ENCODE measurements at regions not wholly inside any gene's neighbourhood (a gene's known extent, or its start where the extent isn't known, plus 50 kb on each side); places are given as distances from the start of the nearest gene placed in this dataset.

- H3K9me3 Mint-ChIP-seq, result no peaks in the 10 kb centered on the region
- intact Hi-C loops (cut with micrococcal nuclease), result no loop called here
- H3K4me3 Mint-ChIP-seq, result no peak overlapping the region
- H3K27me3 Mint-ChIP-seq (ENCODE audit: low read depth), result peaks cover 8% of the 10 kb centered on the region
- CTCF ChIA-PET, result interaction anchor here (0.6 kb wide), 1 partner anchor 405 kb away, joined by 3 read pairs; no protein-coding TSS in a partner anchor
- no peak for DNase-seq
- peaks cover 2% of the 10 kb centered on the region for H3K4me1 Mint-ChIP-seq (ENCODE audit: low read depth)
- H3K36me3 Mint-ChIP-seq (ENCODE audit: low read depth), result no peaks in the 10 kb centered on the region
- H3K27ac Mint-ChIP-seq, result no peak overlapping the region
Measured at GRCh38 chr11:45365961-45366618, 79.9 kb upstream of the SYT13 start.

GRCh38 chr11:45362636-45363035, 76.5 kb upstream of the SYT13 start:
- CTCF ChIA-PET, result interaction anchor here (0.7 to 2.3 kb wide), 2 partner anchors 8 to 386 kb away, joined by 7 to 8 read pairs; no protein-coding TSS in a partner anchor
- Mint-ChIP-seq H3K27ac (no peak overlapping the region), H3K27me3 (ENCODE audit: low read depth) (no peaks in the 10 kb centered on the region), H3K9me3 (no peaks in the 10 kb centered on the region), H3K4me1 (ENCODE audit: low read depth) (no peaks in the 10 kb centered on the region), H3K4me3 (no peak overlapping the region), H3K36me3 (ENCODE audit: low read depth) (no peaks in the 10 kb centered on the region)
- intact Hi-C loops (cut with micrococcal nuclease), result no loop called here
- DNase-seq, result no peak

GRCh38 chr11:45361551-45361950, 75.4 kb upstream of the SYT13 start:
- Mint-ChIP-seq H3K27ac (no peak overlapping the region), H3K4me3 (no peak overlapping the region), H3K4me1 (ENCODE audit: low read depth) (no peaks in the 10 kb centered on the region)

GRCh38 chr11:45355706-45356041, 69.5 kb upstream of the SYT13 start:
- Mint-ChIP-seq H3K27me3 (ENCODE audit: low read depth) (no peaks in the 10 kb centered on the region), H3K4me3 (peak overlapping the region; percentile 73), H3K4me1 (ENCODE audit: low read depth) (peaks cover 14% of the 10 kb centered on the region), H3K27ac (peak overlapping the region; percentile 15), H3K9me3 (no peaks in the 10 kb centered on the region), H3K36me3 (ENCODE audit: low read depth) (peaks cover 3% of the 10 kb centered on the region)
- CTCF ChIA-PET, result interaction anchor here (1.0 kb wide), 1 partner anchor 16 kb away, joined by 4 read pairs; no protein-coding TSS in a partner anchor
- intact Hi-C loops (cut with micrococcal nuclease), result loop anchor here (1.0 kb wide), 2 partner anchors 15 to 208 kb away; no protein-coding TSS in a partner anchor
- no peak for DNase-seq

More at GRCh38 chr11:45361551-45361950, 75.4 kb upstream of the SYT13 start:
- DNase-seq, result no peak
- Mint-ChIP-seq H3K27me3 (ENCODE audit: low read depth) (no peaks in the 10 kb centered on the region), H3K9me3 (no peaks in the 10 kb centered on the region), H3K36me3 (ENCODE audit: low read depth) (no peaks in the 10 kb centered on the region)
- CTCF ChIA-PET, result interaction anchor here (2.3 kb wide), 1 partner anchor 10 kb away, joined by 8 read pairs; no protein-coding TSS in a partner anchor
- intact Hi-C loops (cut with micrococcal nuclease), result no loop called here

- CTCF ChIA-PET, result interaction anchor here (1.0 kb wide), 1 partner anchor 16 kb away, joined by 4 read pairs; no protein-coding TSS in a partner anchor
- no peaks in the 10 kb centered on the region for H3K9me3 Mint-ChIP-seq
- H3K27ac Mint-ChIP-seq, result peak overlapping the region; percentile 71
- H3K27me3 Mint-ChIP-seq (ENCODE audit: low read depth), result no peaks in the 10 kb centered on the region
- H3K36me3 Mint-ChIP-seq (ENCODE audit: low read depth), result peaks cover 3% of the 10 kb centered on the region
- H3K4me3 Mint-ChIP-seq, result peak overlapping the region; percentile 73
- DNase-seq, result peak; percentile 92
- intact Hi-C loops (cut with micrococcal nuclease), result loop anchor here (1.0 kb wide), 2 partner anchors 15 to 208 kb away; no protein-coding TSS in a partner anchor
- peaks cover 18% of the 10 kb centered on the region for H3K4me1 Mint-ChIP-seq (ENCODE audit: low read depth)
Measured at GRCh38 chr11:45354976-45355705, 69.0 kb upstream of the SYT13 start.

GRCh38 chr11:45348729-45349128, 62.6 kb upstream of the SYT13 start:
- H3K27me3 Mint-ChIP-seq (ENCODE audit: low read depth), result peaks cover 2% of the 10 kb centered on the region
- no peaks in the 10 kb centered on the region for H3K36me3 Mint-ChIP-seq (ENCODE audit: low read depth)
- CTCF ChIA-PET, result interaction anchor here (0.8 to 1.4 kb wide), 3 partner anchors 10 to 238 kb away, joined by 3 to 5 read pairs (median 3); no protein-coding TSS in a partner anchor
- intact Hi-C loops (cut with micrococcal nuclease), result loop anchor here (10.0 kb wide), 1 partner anchor 56 kb away; no protein-coding TSS in a partner anchor
- H3K27ac Mint-ChIP-seq, result no peak overlapping the region
- peaks cover 6% of the 10 kb centered on the region for H3K4me1 Mint-ChIP-seq (ENCODE audit: low read depth)
- no peak overlapping the region for H3K4me3 Mint-ChIP-seq
- H3K9me3 Mint-ChIP-seq, result no peaks in the 10 kb centered on the region
- DNase-seq, result no peak

- no peaks in the 10 kb centered on the region for H3K36me3 Mint-ChIP-seq (ENCODE audit: low read depth)
- intact Hi-C loops (cut with micrococcal nuclease), result loop anchor here (10.0 kb wide), 1 partner anchor 57 kb away; no protein-coding TSS in a partner anchor
- peaks cover 6% of the 10 kb centered on the region for H3K4me1 Mint-ChIP-seq (ENCODE audit: low read depth)
- H3K27ac Mint-ChIP-seq, result no peak overlapping the region
- DNase-seq, result no peak
- no peaks in the 10 kb centered on the region for H3K9me3 Mint-ChIP-seq
- no peak overlapping the region for H3K4me3 Mint-ChIP-seq
- CTCF ChIA-PET, result interaction anchor here (1.0 to 1.3 kb wide), 2 partner anchors 16 to 424 kb away, joined by 4 to 5 read pairs; no protein-coding TSS in a partner anchor
- H3K27me3 Mint-ChIP-seq (ENCODE audit: low read depth), result peaks cover 4% of the 10 kb centered on the region
Measured at GRCh38 chr11:45347348-45348082, 61.4 kb upstream of the SYT13 start.

GRCh38 chr11:45345491-45345890, 59.4 kb upstream of the SYT13 start:
- Mint-ChIP-seq H3K9me3 (no peaks in the 10 kb centered on the region), H3K4me3 (no peak overlapping the region), H3K27ac (no peak overlapping the region), H3K36me3 (ENCODE audit: low read depth) (no peaks in the 10 kb centered on the region), H3K4me1 (ENCODE audit: low read depth) (peaks cover 2% of the 10 kb centered on the region), H3K27me3 (ENCODE audit: low read depth) (peaks cover 4% of the 10 kb centered on the region)
- intact Hi-C loops (cut with micrococcal nuclease), result loop anchor here (10.0 kb wide), 1 partner anchor 59 kb away; no protein-coding TSS in a partner anchor
- CTCF ChIA-PET, result no interaction called here
- DNase-seq, result no peak

- no peak for DNase-seq
- peaks cover 8% of the 10 kb centered on the region for H3K4me1 Mint-ChIP-seq (ENCODE audit: low read depth)
- H3K36me3 Mint-ChIP-seq (ENCODE audit: low read depth), result no peaks in the 10 kb centered on the region
- H3K9me3 Mint-ChIP-seq, result no peaks in the 10 kb centered on the region
- peaks cover 4% of the 10 kb centered on the region for H3K27me3 Mint-ChIP-seq (ENCODE audit: low read depth)
- no peak overlapping the region for H3K4me3 Mint-ChIP-seq
- CTCF ChIA-PET, result interaction anchor here (0.7 to 1.0 kb wide), 2 partner anchors 27 to 619 kb away, joined by 3 to 4 read pairs; no protein-coding TSS in a partner anchor
- no peak overlapping the region for H3K27ac Mint-ChIP-seq
- intact Hi-C loops (cut with micrococcal nuclease), result loop anchor here (10.0 kb wide), 1 partner anchor 61 kb away; no protein-coding TSS in a partner anchor
Measured at GRCh38 chr11:45344028-45344427, 57.9 kb upstream of the SYT13 start.

GRCh38 chr11:45343444-45343843, 57.3 kb upstream of the SYT13 start:
- Mint-ChIP-seq H3K4me3 (no peak overlapping the region), H3K36me3 (ENCODE audit: low read depth) (no peaks in the 10 kb centered on the region), H3K27me3 (ENCODE audit: low read depth) (peaks cover 4% of the 10 kb centered on the region), H3K9me3 (no peaks in the 10 kb centered on the region), H3K27ac (no peak overlapping the region), H3K4me1 (ENCODE audit: low read depth) (peaks cover 8% of the 10 kb centered on the region)
- no peak for DNase-seq
- intact Hi-C loops (cut with micrococcal nuclease), result loop anchor here (10.0 kb wide), 1 partner anchor 61 kb away; no protein-coding TSS in a partner anchor
- CTCF ChIA-PET, result interaction anchor here (0.6 to 0.7 kb wide), 2 partner anchors 620 to 781 kb away, joined by 3 read pairs; no protein-coding TSS in a partner anchor

GRCh38 chr11:45341372-45341771, 55.2 kb upstream of the SYT13 start:
- H3K9me3 Mint-ChIP-seq, result no peaks in the 10 kb centered on the region
- no peak overlapping the region for H3K27ac Mint-ChIP-seq
- intact Hi-C loops (cut with micrococcal nuclease), result loop anchor here (10.0 kb wide), 1 partner anchor 63 kb away; no protein-coding TSS in a partner anchor
- CTCF ChIA-PET, result interaction anchor here (0.5 to 4.4 kb wide), 6 partner anchors 10 to 1942 kb away, joined by 3 to 25 read pairs (median 9); no protein-coding TSS in a partner anchor
- H3K36me3 Mint-ChIP-seq (ENCODE audit: low read depth), result no peaks in the 10 kb centered on the region
- DNase-seq, result no peak
- no peak overlapping the region for H3K4me3 Mint-ChIP-seq
- H3K27me3 Mint-ChIP-seq (ENCODE audit: low read depth), result peaks cover 4% of the 10 kb centered on the region
- peaks cover 8% of the 10 kb centered on the region for H3K4me1 Mint-ChIP-seq (ENCODE audit: low read depth)

Measured in activated naive CD4-positive, alpha-beta T cell treated with anti-CD3 and anti-CD28 coated beads for 36 hours (primary cell).